Adrenal gland (tissue), 9 donors: ENCODE measurements at regions not wholly inside any gene's neighbourhood (a gene's known extent, or its start where the extent isn't known, plus 50 kb on each side); places are given as distances from the start of the nearest gene placed in this dataset.

Experiments
- DNase-seq, 7 donors: peaks; one replicate each; pipeline ENCODE4 v3.0.0-alpha.2; 2019 to 2020
- H3K27ac ChIP-seq, 5 donors: fragments of 200-600 bp; sonication (generic) in 4 of 5; 1 replicate in 3 of 5; 2 replicates in 2 of 5; pipeline versions ENCODE4 v1.5.1 to v1.8.0; 2016 to 2020; ENCODE audit warnings: mild to moderate bottlenecking in 1 of 5
- H3K27me3 ChIP-seq: fragments of 200-600 bp; 2 replicates; pipeline ENCODE4 v1.8.0; 2021
- H3K36me3 ChIP-seq, 2 donors: fragments of 200-600 bp; replicated peaks in 1 of 2; 1 replicate in 1 of 2; 2 replicates in 1 of 2; pipeline versions ENCODE4 v1.5.1 to v1.8.0; 2018 to 2022
- H3K4me1 ChIP-seq, 2 donors: fragments of 200-600 bp; replicated peaks in 1 of 2; 1 replicate in 1 of 2; 2 replicates in 1 of 2; pipeline versions ENCODE4 v1.5.1 to v1.8.0; 2018 to 2021
- H3K4me3 ChIP-seq, 4 donors: fragments of 200-600 bp; sonication (generic) in 3 of 4; one replicate each; pipeline ENCODE4 v1.5.1; 2016 to 2018
- H3K9me3 ChIP-seq, 3 donors: fragments of 200-600 bp; sonication (generic) in 1 of 3; replicated peaks in 1 of 3; 1 replicate in 2 of 3; 2 replicates in 1 of 3; pipeline versions ENCODE4 v1.5.1 to v1.8.0; 2016 to 2021
- POLR2A ChIP-seq, 2 donors: fragments of 450-650 bp; IDR thresholded peaks; one replicate each; pipeline ENCODE4 v1.6.1; 2017; ENCODE audit warnings: antibody characterized with exemption in 2 of 2, mild to moderate bottlenecking in 2 of 2, moderate library complexity in 1 of 2
- WGBS, 4 donors: extraction: QIAGEN DNeasy Blood & Tissue Kit in 2 of 4; methylation state at CpG; one replicate each; pipeline versions ENCODE4 v1.1.5 to v1.1.7; 2013 to 2017; 5-methylcytosine and 5-hydroxymethylcytosine counted together
- intact Hi-C, 2 donors: fragments of 100-400 bp; cut with DNase I; formaldehyde crosslinking; loops; one replicate each; pipeline versions ENCODE4 v1.14.1 to v1.15.0; 2022 to 2023
- TF ChIP-seq, protein P1 (sequence below), 6 experiments: fragments of 450-650 bp in 4 of 6; fragments of 200-600 bp in 2 of 6; sonication (generic) in 1 of 6; IDR thresholded peaks; 1 replicate in 5 of 6; 2 replicates in 1 of 6; pipeline versions ENCODE4 v1.5.1 to v1.8.0; 2016 to 2021; ENCODE audit warnings: antibody characterized with exemption in 6 of 6, mild to moderate bottlenecking in 2 of 6, moderate library complexity in 1 of 6
- donor health status: healthy with polysubstance abuse.
- donor health status: Bipolar disorder and iron deficiency.
- donor health status: DM: yes; HTN: yes; CAD: no.
- donor health status: DM: no; HTN: no; CAD: no.
- donor health status: DM: no; HTN: no; CAD: no.

DNA sequence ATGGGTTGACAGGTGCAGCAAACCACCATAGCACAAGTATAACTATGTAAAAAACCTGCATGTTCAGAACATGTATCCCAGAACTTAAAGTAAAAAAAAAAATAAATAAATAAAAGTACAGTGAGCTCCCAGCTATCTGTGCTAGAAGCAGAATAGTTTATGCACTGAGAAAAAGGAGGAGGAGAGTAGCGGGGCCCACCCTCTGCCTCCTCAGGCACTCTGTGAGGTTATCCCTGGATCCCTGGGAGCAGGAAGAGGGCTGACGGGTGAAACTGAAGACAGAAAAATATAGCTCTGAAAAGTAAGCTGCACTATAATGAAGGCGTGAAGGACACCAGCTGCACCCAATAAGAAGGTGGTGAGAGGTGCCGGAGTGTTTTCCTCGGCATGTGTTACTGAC, 117.2 kb downstream of the SIPA1L2 start:
- intact Hi-C loops: no loop called here
- Histone ChIP-seq H3K4me3 (no peak overlapping the region), H3K4me1 (no peaks in the 10 kb centered on the region), H3K9me3 (no peaks in the 10 kb centered on the region), H3K27me3 (no peaks in the 10 kb centered on the region), H3K36me3 (no peaks in the 10 kb centered on the region), H3K27ac (no peak overlapping the region)
- WGBS, 4 donors: 93 to 98% (median 95%) methylated on average over 5 of the region's 5 CpGs
- DNase-seq: no peak
- TF ChIP-seq, protein P1, sequence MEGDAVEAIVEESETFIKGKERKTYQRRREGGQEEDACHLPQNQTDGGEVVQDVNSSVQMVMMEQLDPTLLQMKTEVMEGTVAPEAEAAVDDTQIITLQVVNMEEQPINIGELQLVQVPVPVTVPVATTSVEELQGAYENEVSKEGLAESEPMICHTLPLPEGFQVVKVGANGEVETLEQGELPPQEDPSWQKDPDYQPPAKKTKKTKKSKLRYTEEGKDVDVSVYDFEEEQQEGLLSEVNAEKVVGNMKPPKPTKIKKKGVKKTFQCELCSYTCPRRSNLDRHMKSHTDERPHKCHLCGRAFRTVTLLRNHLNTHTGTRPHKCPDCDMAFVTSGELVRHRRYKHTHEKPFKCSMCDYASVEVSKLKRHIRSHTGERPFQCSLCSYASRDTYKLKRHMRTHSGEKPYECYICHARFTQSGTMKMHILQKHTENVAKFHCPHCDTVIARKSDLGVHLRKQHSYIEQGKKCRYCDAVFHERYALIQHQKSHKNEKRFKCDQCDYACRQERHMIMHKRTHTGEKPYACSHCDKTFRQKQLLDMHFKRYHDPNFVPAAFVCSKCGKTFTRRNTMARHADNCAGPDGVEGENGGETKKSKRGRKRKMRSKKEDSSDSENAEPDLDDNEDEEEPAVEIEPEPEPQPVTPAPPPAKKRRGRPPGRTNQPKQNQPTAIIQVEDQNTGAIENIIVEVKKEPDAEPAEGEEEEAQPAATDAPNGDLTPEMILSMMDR (IDR thresholded peaks at IDR 0.05): no peak
- TF ChIP-seq POLR2A (IDR thresholded peaks at IDR 0.05): no peak

- intact Hi-C loops: no loop called here
- Histone ChIP-seq H3K27me3 (no peaks in the 10 kb centered on the region), H3K4me1 (no peaks in the 10 kb centered on the region), H3K9me3 (no peaks in the 10 kb centered on the region), H3K4me3 (no peak overlapping the region), H3K36me3 (no peaks in the 10 kb centered on the region), H3K27ac (no peak overlapping the region)
- no peak for DNase-seq
- TF ChIP-seq POLR2A (IDR thresholded peaks at IDR 0.05): no peak
- TF ChIP-seq, protein P1 (IDR thresholded peaks at IDR 0.05): no peak
- WGBS, 4 donors: 91 to 96% (median 94%) methylated on average over 1 of the region's 1 CpG
Measured at GRCh38 chr1:232511172-232511571, 118.8 kb downstream of the SIPA1L2 start.

DNA sequence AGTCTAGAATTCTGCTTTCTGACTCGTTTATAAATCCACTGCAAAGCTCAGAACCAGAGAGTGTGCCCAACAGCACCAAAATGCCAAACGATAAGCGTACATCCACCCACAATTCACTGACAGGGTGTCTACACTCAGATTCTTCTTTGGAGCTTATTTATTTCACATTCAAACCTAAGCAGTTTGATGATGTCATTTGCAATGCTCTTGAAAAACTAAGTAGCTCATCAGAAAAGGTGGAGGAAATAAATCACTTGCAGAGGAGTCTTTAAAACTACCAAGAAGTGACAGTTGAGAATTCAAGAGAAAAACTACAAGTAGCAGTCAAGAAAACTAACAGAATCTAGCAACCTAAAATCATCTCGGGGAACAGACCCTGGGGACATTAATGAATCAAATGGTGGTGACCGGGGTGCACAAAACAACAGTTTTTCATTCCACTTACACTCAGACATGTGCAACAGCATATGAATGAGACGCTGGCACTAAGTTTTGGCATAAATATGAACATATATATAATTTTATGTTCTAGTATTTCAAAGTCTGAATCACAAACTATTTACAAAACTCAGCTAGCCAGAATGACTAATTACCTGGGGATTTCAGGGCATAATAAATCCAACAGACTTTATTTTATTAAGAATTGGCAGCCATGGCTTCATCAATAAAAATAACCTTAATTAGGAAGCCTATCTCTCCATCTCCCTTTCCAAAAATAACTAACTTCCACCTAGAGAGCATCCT, 119.4 kb downstream of the SIPA1L2 start:
- no peaks in the 10 kb centered on the region for H3K9me3 ChIP-seq
- intact Hi-C loops: no loop called here
- H3K4me1 ChIP-seq: no peaks in the 10 kb centered on the region
- TF ChIP-seq, protein P1 (IDR thresholded peaks at IDR 0.05): no peak
- no peak for TF ChIP-seq POLR2A (IDR thresholded peaks at IDR 0.05)
- no peak overlapping the region for H3K27ac ChIP-seq
- H3K27me3 ChIP-seq: no peaks in the 10 kb centered on the region
- no peak overlapping the region for H3K4me3 ChIP-seq
- 78 to 90% (median 86%) methylated on average over 6 of the region's 6 CpGs for WGBS, 4 donors
- no peak for DNase-seq
- no peaks in the 10 kb centered on the region for H3K36me3 ChIP-seq

GRCh38 chr1:232509570-232509969, 120.4 kb downstream of the SIPA1L2 start:
- Histone ChIP-seq H3K9me3 (no peaks in the 10 kb centered on the region), H3K27ac (no peak overlapping the region), H3K4me3 (no peak overlapping the region), H3K4me1 (no peaks in the 10 kb centered on the region), H3K27me3 (no peaks in the 10 kb centered on the region), H3K36me3 (no peaks in the 10 kb centered on the region)
- TF ChIP-seq POLR2A (IDR thresholded peaks at IDR 0.05): no peak
- TF ChIP-seq, protein P1 (IDR thresholded peaks at IDR 0.05): no peak
- intact Hi-C loops: no loop called here
- 68 to 87% (median 74%) methylated on average over 7 of the region's 7 CpGs for WGBS, 4 donors
- no peak for DNase-seq
